ENCODE measurements at regions not wholly inside any gene's neighbourhood (a gene's known extent, or its start where the extent isn't known, plus 50 kb on each side); places are given as distances from the start of the nearest gene placed in this dataset.

GRCh38 chr2:41375901-41376300, 671.9 kb upstream of the PKDCC start:
- DNase-seq (ENCODE audit: low read depth in 2 of 2), result no peak
- H3K4me3 ChIP-seq (replicated peaks in 1 of 2; ENCODE audit: low read depth in 2 of 2, low read length in 2 of 2), result no peak overlapping the region
- TF ChIP-seq, protein P1, sequence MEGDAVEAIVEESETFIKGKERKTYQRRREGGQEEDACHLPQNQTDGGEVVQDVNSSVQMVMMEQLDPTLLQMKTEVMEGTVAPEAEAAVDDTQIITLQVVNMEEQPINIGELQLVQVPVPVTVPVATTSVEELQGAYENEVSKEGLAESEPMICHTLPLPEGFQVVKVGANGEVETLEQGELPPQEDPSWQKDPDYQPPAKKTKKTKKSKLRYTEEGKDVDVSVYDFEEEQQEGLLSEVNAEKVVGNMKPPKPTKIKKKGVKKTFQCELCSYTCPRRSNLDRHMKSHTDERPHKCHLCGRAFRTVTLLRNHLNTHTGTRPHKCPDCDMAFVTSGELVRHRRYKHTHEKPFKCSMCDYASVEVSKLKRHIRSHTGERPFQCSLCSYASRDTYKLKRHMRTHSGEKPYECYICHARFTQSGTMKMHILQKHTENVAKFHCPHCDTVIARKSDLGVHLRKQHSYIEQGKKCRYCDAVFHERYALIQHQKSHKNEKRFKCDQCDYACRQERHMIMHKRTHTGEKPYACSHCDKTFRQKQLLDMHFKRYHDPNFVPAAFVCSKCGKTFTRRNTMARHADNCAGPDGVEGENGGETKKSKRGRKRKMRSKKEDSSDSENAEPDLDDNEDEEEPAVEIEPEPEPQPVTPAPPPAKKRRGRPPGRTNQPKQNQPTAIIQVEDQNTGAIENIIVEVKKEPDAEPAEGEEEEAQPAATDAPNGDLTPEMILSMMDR (IDR thresholded peaks at IDR 0.05; ENCODE audit: low read depth, low read length), result no peak

DNA sequence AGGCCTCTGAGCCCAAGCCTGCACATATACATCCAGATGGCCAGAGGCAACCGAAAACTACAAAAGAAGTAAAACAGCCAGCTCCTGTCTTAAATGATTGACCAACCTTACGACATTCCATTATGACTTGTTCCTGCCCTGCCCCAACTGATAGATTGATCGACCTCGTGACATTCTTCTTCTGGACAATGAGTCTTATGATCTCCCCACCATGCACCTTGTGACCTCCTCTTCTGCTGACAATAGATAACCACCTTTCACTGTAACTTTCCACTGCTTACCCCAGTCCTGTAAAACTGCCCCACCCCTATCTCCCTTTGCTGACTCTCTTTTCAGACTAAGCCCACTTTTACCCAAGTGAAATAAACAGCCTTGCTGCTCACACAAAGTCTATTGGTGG, 670.0 kb upstream of the PKDCC start:
- no peak overlapping the region for H3K4me3 ChIP-seq (replicated peaks in 1 of 2; ENCODE audit: low read depth in 2 of 2, low read length in 2 of 2)
- DNase-seq (ENCODE audit: low read depth in 2 of 2), result no peak
- TF ChIP-seq, protein P1 (IDR thresholded peaks at IDR 0.05; ENCODE audit: low read depth, low read length), result no peak

- no peak for DNase-seq (ENCODE audit: low read depth in 2 of 2)
- TF ChIP-seq, protein P1 (IDR thresholded peaks at IDR 0.05; ENCODE audit: low read depth, low read length), result no peak
- no peak overlapping the region for H3K4me3 ChIP-seq (replicated peaks in 1 of 2; ENCODE audit: low read depth in 2 of 2, low read length in 2 of 2)
These were observed 669.4 kb upstream of the PKDCC start for GRCh38 chr2:41378420-41378819.

DNA sequence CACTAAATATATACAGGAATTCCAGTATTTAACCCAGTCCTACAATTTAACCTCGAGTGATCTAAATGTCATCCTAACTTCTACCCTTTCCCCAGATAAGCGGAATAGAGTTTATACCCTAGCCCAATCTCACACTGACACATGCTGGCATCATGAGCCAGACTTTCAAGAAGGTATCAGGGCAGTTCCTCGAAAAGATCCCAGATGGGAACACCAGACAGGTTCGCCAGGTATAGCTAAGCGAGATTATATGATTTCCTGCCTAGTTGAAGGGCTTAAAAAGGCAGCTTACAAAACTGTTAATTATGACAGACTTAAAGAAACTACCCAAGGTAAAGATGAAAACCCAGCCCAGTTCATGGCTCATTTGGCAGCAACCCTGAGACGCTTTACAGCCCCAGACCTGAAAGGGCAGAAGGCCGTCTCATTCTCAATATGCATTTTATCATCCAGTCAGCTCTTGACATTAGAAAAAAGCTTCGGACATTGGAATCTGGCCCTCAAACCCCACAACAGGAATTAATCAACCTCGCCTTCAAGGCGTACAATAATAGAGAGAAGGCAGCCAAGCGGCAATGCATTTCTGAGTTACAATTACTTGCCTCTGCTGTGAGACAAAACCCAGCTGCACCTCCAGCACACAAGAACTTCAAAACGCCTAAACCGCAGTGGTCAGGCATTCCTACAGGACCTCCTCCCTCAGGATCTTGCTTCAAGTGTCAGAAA, 668.2 kb upstream of the PKDCC start:
- DNase-seq (ENCODE audit: low read depth in 2 of 2), result no peak
- H3K4me3 ChIP-seq (replicated peaks in 1 of 2; ENCODE audit: low read depth in 2 of 2, low read length in 2 of 2), result no peak overlapping the region
- TF ChIP-seq, protein P1 (IDR thresholded peaks at IDR 0.05; ENCODE audit: low read depth, low read length), result no peak

DNA sequence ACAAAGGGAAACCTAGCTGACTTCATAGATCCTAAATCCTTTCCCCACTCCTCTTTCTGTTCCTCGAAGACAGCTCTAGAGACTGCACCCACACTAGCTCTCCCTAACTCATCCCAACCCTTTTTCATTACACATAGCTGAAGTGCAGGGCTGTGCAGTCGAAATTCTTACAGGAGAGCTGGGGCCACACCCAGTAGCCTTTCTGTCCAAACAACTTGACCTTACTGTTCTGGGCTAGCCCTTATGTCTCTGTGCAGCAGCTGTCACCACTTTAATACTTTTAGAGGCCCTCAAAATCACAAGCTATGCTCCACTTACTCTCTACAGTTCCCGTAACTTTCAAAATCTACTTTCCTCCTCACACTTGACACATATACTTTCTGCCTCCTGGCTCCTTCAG, 666.1 kb upstream of the PKDCC start:
- H3K4me3 ChIP-seq (replicated peaks in 1 of 2; ENCODE audit: low read depth in 2 of 2, low read length in 2 of 2), result no peak overlapping the region
- TF ChIP-seq, protein P1 (IDR thresholded peaks at IDR 0.05; ENCODE audit: low read depth, low read length), result no peak
- DNase-seq (ENCODE audit: low read depth in 2 of 2), result no peak

- H3K4me3 ChIP-seq (replicated peaks in 1 of 2; ENCODE audit: low read depth in 2 of 2, low read length in 2 of 2), result no peak overlapping the region
- TF ChIP-seq, protein P1 (IDR thresholded peaks at IDR 0.05; ENCODE audit: low read depth, low read length), result no peak
- DNase-seq (ENCODE audit: low read depth in 2 of 2), result no peak
These were observed 660.3 kb upstream of the PKDCC start for GRCh38 chr2:41387519-41387918.

- no peak overlapping the region for H3K4me3 ChIP-seq (replicated peaks in 1 of 2; ENCODE audit: low read depth in 2 of 2, low read length in 2 of 2)
- TF ChIP-seq, protein P1 (IDR thresholded peaks at IDR 0.05; ENCODE audit: low read depth, low read length), result no peak
- no peak for DNase-seq (ENCODE audit: low read depth in 2 of 2)
These were observed 654.2 kb upstream of the PKDCC start for GRCh38 chr2:41393621-41394020.

Data from cardiac fibroblast (primary cell).